ENCODE measurements at regions not wholly inside any gene's neighbourhood (a gene's known extent, or its start where the extent isn't known, plus 50 kb on each side); places are given as distances from the start of the nearest gene placed in this dataset.

- Histone ChIP-seq H3K27me3 (ENCODE audit: control insufficient read depth in 2 of 2, insufficient read depth in 2 of 2, low read length in 2 of 2) (no peaks in the 10 kb centered on the region), H3K4me1 (ENCODE audit: control insufficient read depth in 1 of 2, insufficient read depth in 2 of 2, low read length in 2 of 2) (peaks cover 32 to 38% of the 10 kb centered on the region in 2 donors), H3K4me2 (replicated peaks; ENCODE audit: extremely low read depth, low read length, poor library complexity, severe bottlenecking) (no peak overlapping the region), H3K9ac (ENCODE audit: insufficient read depth, low read length, poor library complexity, severe bottlenecking) (no peak overlapping the region), H3K4me3 (replicated peaks in 1 of 3; ENCODE audit: low read depth in 2 of 3, low read length in 3 of 3) (no peak overlapping the region), H3K79me2 (ENCODE audit: insufficient read depth, low read length) (no peaks in the 10 kb centered on the region), H2AFZ (ENCODE audit: insufficient read depth, low read depth, low read length, poor library complexity, severe bottlenecking) (no peak overlapping the region), H3K27ac (ENCODE audit: low read depth in 1 of 2, low read length in 2 of 2) (no peak overlapping the region), H3K36me3 (replicated peaks in 1 of 2; ENCODE audit: control insufficient read depth in 1 of 2, insufficient read depth in 2 of 2, low read length in 2 of 2) (no peaks in the 10 kb centered on the region), H3K9me3 (replicated peaks in 1 of 2; ENCODE audit: control insufficient read depth in 1 of 2, insufficient read depth in 1 of 2, low read length in 2 of 2) (peaks cover 0 to 6% of the 10 kb centered on the region in 2 donors), H4K20me1 (ENCODE audit: insufficient read depth, low read length) (no peaks in the 10 kb centered on the region)
- no peak for TF ChIP-seq CTCF (IDR thresholded peaks at IDR 0.05)
- peak overlapping the region in 2 of 7 donors; percentile 8 to 40 for H3K27ac Mint-ChIP-seq
- no peak for DNase-seq
- H3K27me3 Mint-ChIP-seq (ENCODE audit: low read depth in 3 of 3): peaks cover 1 to 8% (median 2%) of the 10 kb centered on the region in 3 donors
- 92% methylated on average over 16 of the region's 17 CpGs for WGBS (ENCODE audit: insufficient coverage)
- peaks cover 55% of the 10 kb centered on the region for H3K4me1 Mint-ChIP-seq
- peaks cover 0 to 4% (median 0%) of the 10 kb centered on the region in 7 donors for H3K9me3 Mint-ChIP-seq
- H3K4me3 Mint-ChIP-seq: no peak overlapping the region
- no peaks in the 10 kb centered on the region for H3K36me3 Mint-ChIP-seq
- intact Hi-C loops (cut with micrococcal nuclease): no loop called here
These were observed 83.2 kb upstream of the RUNX3 start for GRCh38 chr1:25012966-25013962.

- peak; percentile 19 for TF ChIP-seq CTCF (IDR thresholded peaks at IDR 0.05)
- H3K4me2 ChIP-seq (replicated peaks; ENCODE audit: extremely low read depth, low read length, poor library complexity, severe bottlenecking): no peak overlapping the region
- H3K36me3 ChIP-seq (replicated peaks in 1 of 2; ENCODE audit: control insufficient read depth in 1 of 2, insufficient read depth in 2 of 2, low read length in 2 of 2): no peaks in the 10 kb centered on the region
- no peaks in the 10 kb centered on the region for H4K20me1 ChIP-seq (ENCODE audit: insufficient read depth, low read length)
- DNase-seq: peak in 2 of 3 donors; percentile 41 to 47
- intact Hi-C loops (cut with micrococcal nuclease): no loop called here
- H3K27me3 ChIP-seq (ENCODE audit: control insufficient read depth in 2 of 2, insufficient read depth in 2 of 2, low read length in 2 of 2): no peaks in the 10 kb centered on the region
- peaks cover 0 to 4% (median 0%) of the 10 kb centered on the region in 7 donors for H3K9me3 Mint-ChIP-seq
- H3K36me3 Mint-ChIP-seq: peaks cover 0 to 3% of the 10 kb centered on the region in 2 donors
- H3K4me1 Mint-ChIP-seq: peaks cover 57% of the 10 kb centered on the region
- H3K79me2 ChIP-seq (ENCODE audit: insufficient read depth, low read length): no peaks in the 10 kb centered on the region
- peaks cover 44 to 50% of the 10 kb centered on the region in 2 donors for H3K4me1 ChIP-seq (ENCODE audit: control insufficient read depth in 1 of 2, insufficient read depth in 2 of 2, low read length in 2 of 2)
- H3K27me3 Mint-ChIP-seq (ENCODE audit: low read depth in 3 of 3): peaks cover 1 to 2% (median 2%) of the 10 kb centered on the region in 3 donors
- H3K4me3 ChIP-seq (replicated peaks in 1 of 3; ENCODE audit: low read depth in 2 of 3, low read length in 3 of 3): no peak overlapping the region
- WGBS (ENCODE audit: insufficient coverage): 80% methylated on average over 10 of the region's 13 CpGs
- peak overlapping the region in 3 of 7 donors; percentile 25 to 42 (median 42) for H3K27ac Mint-ChIP-seq
- H3K9ac ChIP-seq (ENCODE audit: insufficient read depth, low read length, poor library complexity, severe bottlenecking): no peak overlapping the region
- H2AFZ ChIP-seq (ENCODE audit: insufficient read depth, low read depth, low read length, poor library complexity, severe bottlenecking): no peak overlapping the region
- H3K9me3 ChIP-seq (replicated peaks in 1 of 2; ENCODE audit: control insufficient read depth in 1 of 2, insufficient read depth in 1 of 2, low read length in 2 of 2): peaks cover 0 to 6% of the 10 kb centered on the region in 2 donors
- H3K4me3 Mint-ChIP-seq: no peak overlapping the region
- no peak overlapping the region for H3K27ac ChIP-seq (ENCODE audit: low read depth in 1 of 2, low read length in 2 of 2)
These were observed 82.0 kb upstream of the RUNX3 start for GRCh38 chr1:25011943-25012638.
